Mammary epithelial cell (primary cell): ENCODE measurements at regions not wholly inside any gene's neighbourhood (a gene's known extent, or its start where the extent isn't known, plus 50 kb on each side); places are given as distances from the start of the nearest gene placed in this dataset.

Source experiments
- EZH2 ChIP-seq: IDR thresholded peaks from 2 replicates; pipeline ENCODE4 v1.6.1; 2012; ENCODE audit warnings: low read length, inconsistent platforms, borderline replicate concordance
- TF ChIP-seq, protein P1 (sequence below), 2 donors: IDR thresholded peaks in 1 of 2; conservative IDR thresholded peaks in 1 of 2; 2 replicates each; pipeline ENCODE4 v1.5.1; 2011 to 2012; ENCODE audit warnings: inconsistent platforms in 2 of 2, low read length in 2 of 2, mild to moderate bottlenecking in 2 of 2, control low read depth in 1 of 2, low read depth in 1 of 2; ENCODE audit not compliant: insufficient read depth in 1 of 2; ENCODE audit errors: extremely low read depth in 1 of 2

DNA sequence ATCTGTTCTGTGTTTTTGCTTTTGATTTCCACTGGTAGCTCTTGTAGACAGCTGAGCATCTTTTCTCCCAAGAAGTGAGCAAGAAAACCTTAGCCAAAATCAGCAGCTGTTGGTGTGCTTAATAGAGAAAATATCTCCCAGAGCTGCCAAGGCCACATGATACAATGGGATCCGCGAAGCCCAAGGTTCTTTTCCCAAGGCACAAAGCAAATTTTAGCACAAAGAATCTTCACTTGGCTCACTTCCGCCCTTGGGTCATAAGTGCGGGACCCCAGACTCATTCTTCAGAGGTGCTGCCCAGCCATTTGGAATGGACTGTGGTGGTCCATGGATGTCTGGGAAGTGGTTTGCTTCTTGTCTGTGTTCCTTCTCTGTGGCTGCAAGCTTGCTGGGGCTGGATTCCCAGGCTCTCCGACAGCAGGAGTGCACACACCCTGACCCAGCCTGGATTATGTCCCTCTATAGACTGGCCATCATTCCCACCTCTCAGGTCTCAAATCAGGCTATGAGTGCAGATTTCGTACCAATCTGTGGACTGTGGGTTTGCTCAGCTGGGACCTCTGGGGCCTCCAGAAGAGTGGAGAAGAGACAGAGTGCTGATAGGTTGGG, 93.0 kb upstream of the TMEM72 start:
- TF ChIP-seq, protein P1, sequence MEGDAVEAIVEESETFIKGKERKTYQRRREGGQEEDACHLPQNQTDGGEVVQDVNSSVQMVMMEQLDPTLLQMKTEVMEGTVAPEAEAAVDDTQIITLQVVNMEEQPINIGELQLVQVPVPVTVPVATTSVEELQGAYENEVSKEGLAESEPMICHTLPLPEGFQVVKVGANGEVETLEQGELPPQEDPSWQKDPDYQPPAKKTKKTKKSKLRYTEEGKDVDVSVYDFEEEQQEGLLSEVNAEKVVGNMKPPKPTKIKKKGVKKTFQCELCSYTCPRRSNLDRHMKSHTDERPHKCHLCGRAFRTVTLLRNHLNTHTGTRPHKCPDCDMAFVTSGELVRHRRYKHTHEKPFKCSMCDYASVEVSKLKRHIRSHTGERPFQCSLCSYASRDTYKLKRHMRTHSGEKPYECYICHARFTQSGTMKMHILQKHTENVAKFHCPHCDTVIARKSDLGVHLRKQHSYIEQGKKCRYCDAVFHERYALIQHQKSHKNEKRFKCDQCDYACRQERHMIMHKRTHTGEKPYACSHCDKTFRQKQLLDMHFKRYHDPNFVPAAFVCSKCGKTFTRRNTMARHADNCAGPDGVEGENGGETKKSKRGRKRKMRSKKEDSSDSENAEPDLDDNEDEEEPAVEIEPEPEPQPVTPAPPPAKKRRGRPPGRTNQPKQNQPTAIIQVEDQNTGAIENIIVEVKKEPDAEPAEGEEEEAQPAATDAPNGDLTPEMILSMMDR (conservative IDR thresholded peaks at IDR 0.05 in 1 of 2, IDR thresholded peaks at IDR 0.05 in 1 of 2; ENCODE audit: extremely low read depth in 1 of 2, insufficient read depth in 1 of 2, low read depth in 1 of 2, low read length in 2 of 2) = no peak
- TF ChIP-seq EZH2 = no peak
